ENCODE measurements at regions not wholly inside any gene's neighbourhood (a gene's known extent, or its start where the extent isn't known, plus 50 kb on each side); places are given as distances from the start of the nearest gene placed in this dataset.

DNA sequence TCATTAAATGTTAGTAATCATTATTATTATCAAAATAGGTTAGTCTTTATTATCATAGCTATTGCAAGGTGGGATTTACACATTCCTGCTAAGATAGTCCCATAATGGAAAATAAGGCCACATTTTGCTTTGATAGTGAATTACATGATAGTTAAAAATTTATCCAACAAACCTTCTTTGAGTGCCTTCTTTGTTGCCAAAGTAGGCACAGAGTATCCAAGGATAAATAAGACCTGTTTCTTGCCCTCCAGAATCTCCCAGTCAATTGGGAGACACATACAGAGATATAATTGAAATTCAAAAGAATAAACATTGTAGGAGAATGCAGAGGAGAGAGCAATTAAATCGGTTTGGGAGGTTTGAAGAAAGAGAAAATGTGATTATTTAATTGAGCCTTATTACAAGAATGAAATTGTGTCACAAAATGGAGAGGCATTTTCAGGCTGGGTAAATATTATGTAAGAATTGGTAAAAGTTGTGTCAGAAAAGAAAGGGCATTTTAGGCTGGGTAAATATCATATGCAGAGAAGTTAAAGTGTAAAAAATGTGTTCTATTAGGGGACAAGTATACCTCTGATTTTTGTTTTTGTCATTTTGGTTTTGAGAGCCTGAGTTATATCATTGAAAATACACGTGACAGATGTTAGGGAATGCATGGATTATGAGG, 189.3 kb downstream of the POU4F1 start:
- TF ChIP-seq, protein P1, sequence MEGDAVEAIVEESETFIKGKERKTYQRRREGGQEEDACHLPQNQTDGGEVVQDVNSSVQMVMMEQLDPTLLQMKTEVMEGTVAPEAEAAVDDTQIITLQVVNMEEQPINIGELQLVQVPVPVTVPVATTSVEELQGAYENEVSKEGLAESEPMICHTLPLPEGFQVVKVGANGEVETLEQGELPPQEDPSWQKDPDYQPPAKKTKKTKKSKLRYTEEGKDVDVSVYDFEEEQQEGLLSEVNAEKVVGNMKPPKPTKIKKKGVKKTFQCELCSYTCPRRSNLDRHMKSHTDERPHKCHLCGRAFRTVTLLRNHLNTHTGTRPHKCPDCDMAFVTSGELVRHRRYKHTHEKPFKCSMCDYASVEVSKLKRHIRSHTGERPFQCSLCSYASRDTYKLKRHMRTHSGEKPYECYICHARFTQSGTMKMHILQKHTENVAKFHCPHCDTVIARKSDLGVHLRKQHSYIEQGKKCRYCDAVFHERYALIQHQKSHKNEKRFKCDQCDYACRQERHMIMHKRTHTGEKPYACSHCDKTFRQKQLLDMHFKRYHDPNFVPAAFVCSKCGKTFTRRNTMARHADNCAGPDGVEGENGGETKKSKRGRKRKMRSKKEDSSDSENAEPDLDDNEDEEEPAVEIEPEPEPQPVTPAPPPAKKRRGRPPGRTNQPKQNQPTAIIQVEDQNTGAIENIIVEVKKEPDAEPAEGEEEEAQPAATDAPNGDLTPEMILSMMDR (IDR thresholded peaks at IDR 0.05), result no peak
- no peaks in the 10 kb centered on the region for H3K9me3 Mint-ChIP-seq (ENCODE audit: unreplicated experiment)
- no peak overlapping the region for H3K27ac Mint-ChIP-seq (ENCODE audit: unreplicated experiment)
- no peak overlapping the region for H3K4me3 Mint-ChIP-seq (ENCODE audit: unreplicated experiment)
- H3K36me3 Mint-ChIP-seq (ENCODE audit: unreplicated experiment), result no peaks in the 10 kb centered on the region
- H3K27me3 Mint-ChIP-seq (ENCODE audit: unreplicated experiment), result no peaks in the 10 kb centered on the region
- DNase-seq (ENCODE audit: extremely low spot score, unreplicated experiment), result no peak
- H3K4me1 Mint-ChIP-seq (ENCODE audit: unreplicated experiment), result no peaks in the 10 kb centered on the region

DNA sequence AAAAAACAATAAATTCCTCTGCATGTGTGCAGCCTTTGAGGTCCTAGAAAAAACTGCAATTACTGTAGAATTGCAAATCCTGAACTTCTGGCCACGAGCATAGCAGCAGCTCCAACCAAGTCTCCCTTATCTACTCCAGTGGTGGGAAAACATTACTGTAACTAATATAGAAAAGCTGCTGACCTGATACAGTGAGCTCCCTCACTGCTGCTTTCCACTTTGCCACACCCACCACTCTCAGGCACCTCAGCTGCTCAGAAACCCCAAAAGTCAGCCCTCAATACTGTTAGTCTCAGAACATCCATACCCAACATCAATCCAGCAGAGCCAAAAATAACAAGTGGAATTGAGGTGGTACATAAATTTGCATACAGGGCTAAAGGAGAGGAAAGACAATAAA, 192.5 kb downstream of the POU4F1 start:
- no peaks in the 10 kb centered on the region for H3K27me3 Mint-ChIP-seq (ENCODE audit: unreplicated experiment)
- no peaks in the 10 kb centered on the region for H3K36me3 Mint-ChIP-seq (ENCODE audit: unreplicated experiment)
- no peak overlapping the region for H3K4me3 Mint-ChIP-seq (ENCODE audit: unreplicated experiment)
- H3K9me3 Mint-ChIP-seq (ENCODE audit: unreplicated experiment), result no peaks in the 10 kb centered on the region
- TF ChIP-seq, protein P1 (IDR thresholded peaks at IDR 0.05), result no peak
- H3K4me1 Mint-ChIP-seq (ENCODE audit: unreplicated experiment), result no peaks in the 10 kb centered on the region
- DNase-seq (ENCODE audit: extremely low spot score, unreplicated experiment), result no peak
- H3K27ac Mint-ChIP-seq (ENCODE audit: unreplicated experiment), result no peak overlapping the region

DNA sequence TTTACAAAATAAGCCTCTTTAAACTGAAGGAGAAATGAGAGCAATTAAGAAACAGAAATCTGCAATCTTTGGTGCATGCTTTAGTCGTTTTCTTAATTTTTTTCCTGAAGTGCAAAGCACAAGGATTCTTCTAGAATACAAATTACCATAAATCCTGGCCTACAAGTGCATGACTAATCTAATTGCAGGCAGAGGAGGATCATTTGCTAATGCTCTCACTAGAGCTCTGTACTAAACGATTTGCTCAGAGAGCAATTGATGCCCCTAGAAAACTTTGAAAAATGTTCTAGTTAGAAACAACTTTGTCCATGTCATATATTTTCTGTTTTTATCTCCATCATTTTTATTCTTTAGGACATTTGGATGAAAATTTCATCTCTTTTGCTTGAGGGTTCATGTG, 193.2 kb downstream of the POU4F1 start:
- no peaks in the 10 kb centered on the region for H3K4me1 Mint-ChIP-seq (ENCODE audit: unreplicated experiment)
- H3K36me3 Mint-ChIP-seq (ENCODE audit: unreplicated experiment), result no peaks in the 10 kb centered on the region
- no peak overlapping the region for H3K27ac Mint-ChIP-seq (ENCODE audit: unreplicated experiment)
- no peak for DNase-seq (ENCODE audit: extremely low spot score, unreplicated experiment)
- H3K9me3 Mint-ChIP-seq (ENCODE audit: unreplicated experiment), result no peaks in the 10 kb centered on the region
- H3K4me3 Mint-ChIP-seq (ENCODE audit: unreplicated experiment), result no peak overlapping the region
- TF ChIP-seq, protein P1 (IDR thresholded peaks at IDR 0.05), result no peak
- H3K27me3 Mint-ChIP-seq (ENCODE audit: unreplicated experiment), result no peaks in the 10 kb centered on the region

- H3K27me3 Mint-ChIP-seq (ENCODE audit: unreplicated experiment), result no peaks in the 10 kb centered on the region
- H3K36me3 Mint-ChIP-seq (ENCODE audit: unreplicated experiment), result no peaks in the 10 kb centered on the region
- no peak overlapping the region for H3K4me3 Mint-ChIP-seq (ENCODE audit: unreplicated experiment)
- TF ChIP-seq, protein P1 (IDR thresholded peaks at IDR 0.05), result no peak
- no peaks in the 10 kb centered on the region for H3K9me3 Mint-ChIP-seq (ENCODE audit: unreplicated experiment)
- no peaks in the 10 kb centered on the region for H3K4me1 Mint-ChIP-seq (ENCODE audit: unreplicated experiment)
- no peak overlapping the region for H3K27ac Mint-ChIP-seq (ENCODE audit: unreplicated experiment)
- no peak for DNase-seq (ENCODE audit: extremely low spot score, unreplicated experiment)
Measured at GRCh38 chr13:78409172-78409571, 194.2 kb downstream of the POU4F1 start.

- Mint-ChIP-seq H3K4me1 (ENCODE audit: unreplicated experiment) (no peaks in the 10 kb centered on the region), H3K9me3 (ENCODE audit: unreplicated experiment) (no peaks in the 10 kb centered on the region), H3K27ac (ENCODE audit: unreplicated experiment) (no peak overlapping the region), H3K36me3 (ENCODE audit: unreplicated experiment) (no peaks in the 10 kb centered on the region), H3K27me3 (ENCODE audit: unreplicated experiment) (no peaks in the 10 kb centered on the region), H3K4me3 (ENCODE audit: unreplicated experiment) (no peak overlapping the region)
- DNase-seq (ENCODE audit: extremely low spot score, unreplicated experiment), result no peak
- TF ChIP-seq, protein P1 (IDR thresholded peaks at IDR 0.05), result no peak
Measured at GRCh38 chr13:78404846-78405360, 198.4 kb downstream of the POU4F1 start.
